ENCODE measurements at regions not wholly inside any gene's neighbourhood (a gene's known extent, or its start where the extent isn't known, plus 50 kb on each side); places are given as distances from the start of the nearest gene placed in this dataset.
A peak's percentile ranks its signal among the peaks of the same experiment; 100 is the strongest.
"Not testable (repeated sequence)": the region's sequence is repeated elsewhere in the genome, so short reads cannot be mapped to it uniquely, and the experiment has no call there.

DNA sequence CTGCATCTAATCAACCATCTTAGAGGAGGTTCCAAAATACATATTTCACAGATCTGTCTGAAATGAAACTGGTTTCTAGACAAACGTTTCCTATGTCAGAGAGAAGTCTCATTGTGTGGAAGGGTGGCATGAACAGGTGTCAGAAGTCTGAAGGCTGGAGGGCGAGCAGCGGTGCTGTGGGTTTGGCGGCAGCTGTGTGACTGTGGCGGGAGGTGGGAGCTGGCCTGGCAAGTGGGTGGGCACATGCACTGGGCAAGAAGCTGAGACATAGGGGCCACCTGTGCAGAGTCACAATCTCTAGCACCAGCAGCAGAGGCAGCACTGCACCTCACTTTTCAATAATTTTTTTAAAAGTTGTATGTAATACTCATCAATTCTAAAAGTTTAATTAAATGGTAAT is 346.3 kb downstream of the DSC3 start:
- DNase-seq, result no peak

DNA sequence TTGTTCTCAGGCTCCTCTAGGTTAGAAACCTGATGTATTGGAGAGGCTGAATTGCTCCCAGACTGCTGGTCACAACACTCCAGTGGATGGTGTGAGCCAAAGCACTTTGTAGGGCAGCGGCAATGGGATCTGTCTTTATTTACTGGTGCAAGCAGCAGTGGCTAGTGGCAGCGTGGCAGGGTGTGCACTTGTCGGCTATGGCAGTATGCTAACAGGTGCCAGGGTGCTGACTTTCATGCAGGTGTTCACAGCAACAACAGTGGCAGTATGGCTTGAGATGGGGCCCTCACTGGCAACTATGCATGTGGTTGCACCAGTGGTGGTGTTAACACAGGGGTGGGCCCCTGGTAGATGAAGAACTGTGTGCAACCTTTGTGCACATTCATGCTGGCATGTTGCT is 347.8 kb downstream of the DSC3 start:
- DNase-seq, result no peak

DNA sequence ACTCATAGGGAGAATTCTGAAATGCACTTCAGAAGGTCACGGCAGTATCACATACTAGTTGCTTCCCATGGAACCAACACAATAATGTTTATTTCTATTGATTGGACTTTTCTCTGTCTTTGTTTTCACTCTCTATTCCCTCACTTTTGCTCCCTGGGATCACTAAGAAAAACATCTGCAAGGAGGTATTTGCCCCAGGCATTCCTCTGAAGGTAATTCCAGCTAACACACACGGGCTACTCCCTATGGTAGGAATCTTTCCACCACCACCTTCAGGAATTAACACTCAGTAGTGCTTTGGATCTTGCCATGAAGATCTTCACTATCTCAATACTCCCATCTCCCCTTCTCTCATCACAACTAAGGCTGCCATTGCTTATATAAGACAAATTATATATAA is 353.3 kb downstream of the DSC3 start:
- DNase-seq, result no peak

DNA sequence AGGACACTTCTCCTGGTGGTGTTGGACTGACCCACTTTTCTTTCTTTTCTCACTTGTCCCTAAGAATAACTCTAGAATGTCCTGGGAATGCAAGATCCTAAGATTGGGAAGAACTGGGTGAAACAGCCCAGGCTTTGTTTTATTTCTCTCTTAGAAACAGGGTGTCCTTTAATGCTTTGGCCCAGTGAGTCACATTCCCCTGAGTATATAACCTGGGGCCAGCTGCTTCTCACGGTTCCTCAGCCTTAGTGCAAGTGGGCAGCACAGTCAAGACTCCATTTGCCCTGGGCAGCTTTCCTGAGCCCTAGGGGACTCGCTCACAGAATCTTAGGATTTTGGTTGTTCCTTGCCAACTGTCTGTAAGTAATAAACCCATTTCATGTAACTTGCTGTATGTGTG is 355.0 kb downstream of the DSC3 start:
- DNase-seq, result no peak

DNA sequence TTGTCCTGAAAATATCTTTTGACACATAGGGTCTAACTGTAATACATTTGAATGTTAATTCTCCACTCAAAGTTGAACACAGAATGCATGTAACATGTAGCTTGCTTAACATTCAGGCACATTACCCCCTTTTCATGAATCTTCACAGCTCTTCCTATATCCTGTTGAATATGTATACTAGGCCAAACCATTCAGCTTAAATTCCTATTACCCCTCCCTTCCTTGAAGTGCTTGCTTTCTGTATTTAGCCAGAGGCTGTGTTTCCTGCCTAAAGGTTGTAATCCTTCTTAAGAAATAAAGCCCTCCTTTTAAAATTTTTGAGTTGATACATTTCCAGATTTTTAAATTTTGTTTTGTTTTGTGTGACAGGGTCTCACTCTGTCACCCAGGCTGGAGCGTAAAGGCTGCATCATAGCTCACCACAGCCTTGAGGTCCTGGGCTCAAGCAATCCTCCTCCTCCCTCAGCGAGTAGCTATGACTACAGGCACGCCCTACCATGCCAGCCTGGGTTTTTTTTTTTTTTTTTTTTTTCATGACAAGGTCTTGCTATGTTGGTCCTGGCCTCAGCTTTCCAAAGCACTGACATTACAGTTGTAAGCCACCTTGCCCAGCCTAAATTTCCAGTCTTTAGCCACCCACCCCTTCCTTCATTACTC is 357.6 kb downstream of the DSC3 start:
- no peak for DNase-seq

DNA sequence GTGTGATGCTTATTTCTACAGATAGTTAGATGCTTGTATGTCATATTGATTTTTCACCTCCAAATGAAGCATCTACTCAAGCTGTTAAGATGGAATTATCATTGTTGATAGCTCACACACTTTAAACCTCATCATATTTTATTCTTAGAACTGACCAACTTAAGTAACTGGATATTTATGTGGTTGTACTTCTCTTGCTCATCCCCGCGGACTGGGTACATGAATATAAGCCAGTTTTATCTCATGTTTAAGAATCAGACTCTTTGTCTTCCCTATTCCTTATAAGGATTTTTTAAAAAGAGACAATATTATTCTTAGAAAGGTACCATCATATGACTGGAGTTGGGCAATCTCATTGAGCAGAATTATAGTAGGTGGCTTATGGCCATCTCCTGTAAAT is 358.7 kb downstream of the DSC3 start:
- no peak for DNase-seq

DNA sequence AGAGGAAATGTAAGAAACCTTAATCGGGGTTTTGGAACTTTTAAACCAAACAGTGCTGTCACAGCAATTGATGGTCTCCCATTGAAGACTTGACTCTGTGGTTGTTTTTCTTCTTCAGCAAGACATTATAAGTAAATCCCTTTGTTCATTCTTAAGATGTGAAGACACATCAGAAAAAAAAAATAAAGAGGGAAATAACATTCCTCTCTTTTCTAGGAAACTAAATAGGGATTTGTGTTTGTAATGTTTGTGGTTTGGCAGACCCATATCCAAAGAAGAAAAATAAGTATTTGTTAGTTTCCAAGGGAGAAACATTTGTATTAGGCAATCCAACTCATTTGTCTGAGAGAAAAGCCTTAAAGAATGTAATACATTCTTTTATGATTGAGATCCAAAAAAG is 359.9 kb downstream of the DSC3 start:
- DNase-seq, result no peak

DNA sequence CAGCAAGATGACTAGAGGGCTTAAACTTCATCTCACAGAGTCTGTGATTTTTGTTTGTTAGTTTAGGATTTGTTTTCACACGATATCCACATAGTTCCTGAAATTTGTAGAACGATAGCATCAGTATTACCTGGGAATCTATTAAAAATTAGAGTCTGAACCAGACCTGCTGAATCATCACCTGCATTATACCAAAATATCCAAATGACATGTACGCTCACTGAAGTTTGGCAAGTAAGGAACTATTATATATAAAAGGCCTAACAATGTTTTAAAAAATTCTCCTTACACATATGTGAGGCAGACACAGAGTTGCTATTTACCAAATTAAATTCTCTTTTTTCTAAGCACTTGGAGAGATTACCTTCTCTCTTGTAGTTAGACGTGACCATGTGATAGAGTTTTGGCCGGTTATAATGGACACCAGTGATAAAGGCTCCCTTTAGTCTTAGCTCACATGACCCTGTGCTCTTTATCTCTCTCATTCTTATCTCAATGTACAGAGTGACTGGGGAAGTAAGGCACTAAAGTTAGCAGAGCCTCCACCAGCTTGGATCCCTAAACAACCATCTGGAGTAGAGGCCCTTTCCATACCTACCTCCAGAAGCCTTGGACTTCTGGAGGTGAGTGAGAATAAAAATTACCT is 363.1 kb downstream of the DSC3 start:
- no peak for DNase-seq

DNA sequence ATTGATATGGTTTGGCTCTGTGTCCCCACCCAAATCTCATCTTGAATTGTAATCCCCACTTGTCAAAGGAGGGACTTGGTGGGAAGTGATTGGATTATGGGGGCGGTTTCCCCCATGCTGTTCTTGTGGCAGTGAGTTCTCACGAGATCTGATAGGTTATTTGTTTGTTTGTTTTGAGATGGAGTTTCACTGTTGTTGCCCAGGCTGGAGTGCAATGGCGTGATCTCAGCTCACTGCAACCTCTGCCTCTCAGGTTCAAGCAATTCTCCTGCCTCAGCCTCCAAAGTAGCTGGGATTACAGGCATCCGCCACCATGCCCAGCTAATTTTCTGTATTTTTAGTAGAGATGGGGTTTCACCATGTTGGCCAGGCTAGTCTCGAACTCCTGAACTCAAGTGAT is 364.7 kb downstream of the DSC3 start:
- DNase-seq, result not testable (repeated sequence)

DNA sequence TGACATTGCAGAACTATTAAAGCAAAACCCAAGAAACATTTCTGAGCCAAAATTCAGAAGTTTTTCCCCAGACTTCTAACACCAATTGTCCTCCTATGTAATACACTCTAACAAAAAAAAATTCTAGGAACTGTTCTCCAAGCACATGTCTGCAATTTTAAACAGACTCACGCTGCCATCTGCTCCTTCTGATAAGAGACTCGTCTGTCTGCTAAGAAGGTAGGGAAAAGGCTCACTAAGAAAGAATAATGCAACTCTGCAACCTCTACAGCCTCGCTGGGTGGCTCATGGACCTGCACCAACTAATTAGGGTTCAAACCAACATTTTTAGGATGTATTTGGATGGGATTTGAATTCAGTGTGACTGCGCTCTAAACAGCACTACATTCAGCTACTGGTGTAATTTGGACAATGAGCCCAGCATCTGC is 366.5 kb downstream of the DSC3 start:
- peak; percentile 66 for DNase-seq

DNA sequence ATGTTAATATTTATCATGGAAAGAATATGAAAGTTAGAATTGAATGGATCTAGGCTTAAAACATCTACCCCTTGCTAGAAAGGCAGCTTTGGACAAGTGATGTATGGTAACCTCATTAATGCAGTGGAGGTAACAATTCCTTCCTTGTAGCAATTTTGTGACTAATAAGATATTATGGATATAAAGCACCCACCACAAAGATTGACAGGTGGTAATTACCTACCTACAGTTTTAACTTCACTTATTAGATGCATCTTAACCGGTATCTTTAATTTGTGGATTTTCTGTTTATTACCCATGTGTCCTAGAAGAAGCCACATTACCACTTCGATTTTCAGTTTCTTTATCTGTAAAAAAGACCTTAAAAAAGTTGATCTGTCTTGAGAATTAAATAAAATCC is 367.0 kb downstream of the DSC3 start:
- DNase-seq, result no peak

DNA sequence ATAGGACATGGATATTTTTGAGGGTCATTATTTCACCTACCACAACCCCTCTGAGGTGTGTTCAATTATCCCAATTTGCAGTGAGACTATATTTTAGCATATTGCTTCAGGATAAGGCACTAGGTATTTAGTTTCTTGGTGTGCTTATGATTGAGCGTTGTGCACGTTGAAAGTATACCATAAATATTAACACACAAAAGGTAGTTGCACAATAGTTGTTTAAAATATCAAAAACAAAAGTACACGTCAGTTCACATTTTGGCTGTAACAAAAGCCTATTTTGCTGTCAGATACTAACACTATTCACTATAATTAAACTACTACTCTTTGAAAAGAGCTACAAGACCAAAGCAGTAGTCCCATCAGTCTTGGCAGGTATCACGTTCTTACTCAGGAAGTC is 367.5 kb downstream of the DSC3 start:
- DNase-seq, result no peak

DNA sequence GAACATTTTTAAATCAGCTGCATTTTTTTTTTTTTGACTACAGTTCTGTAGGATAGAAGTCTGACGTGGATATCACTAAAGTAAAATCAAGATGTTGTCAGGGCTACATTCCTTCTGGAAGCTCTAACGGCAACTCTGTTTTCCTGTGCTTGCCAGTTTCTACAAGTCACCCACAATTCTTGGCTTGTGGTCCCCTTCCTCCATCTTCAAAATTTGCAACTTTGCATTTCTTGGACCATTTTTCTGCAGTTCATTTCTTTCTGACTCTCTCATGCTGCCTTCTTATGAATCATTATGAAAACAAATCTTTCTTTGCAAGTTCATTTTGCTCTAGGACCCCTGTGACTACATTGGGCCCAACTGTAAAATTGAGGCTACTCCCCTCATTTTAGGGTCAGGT is 367.9 kb downstream of the DSC3 start:
- DNase-seq, result no peak

DNA sequence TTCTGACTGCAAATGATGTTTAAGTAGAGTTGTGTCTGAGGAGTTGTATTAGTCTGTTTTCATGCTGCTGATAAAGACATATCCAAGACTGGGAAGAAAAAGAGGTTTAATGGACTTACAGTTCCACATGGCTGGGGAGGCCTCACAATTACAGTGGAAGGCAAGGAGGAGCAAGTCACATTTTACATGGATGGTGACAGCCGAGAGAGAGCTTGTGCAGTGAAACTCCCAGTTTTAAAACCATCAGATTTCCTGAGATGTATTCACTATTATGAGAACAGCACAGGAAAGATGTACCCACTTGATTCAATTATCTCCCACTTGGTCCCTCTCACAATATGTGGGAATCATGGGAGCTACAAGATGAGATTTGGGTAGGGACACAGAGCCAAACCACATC is 370.1 kb downstream of the DSC3 start:
- not testable (repeated sequence) for DNase-seq

DNA sequence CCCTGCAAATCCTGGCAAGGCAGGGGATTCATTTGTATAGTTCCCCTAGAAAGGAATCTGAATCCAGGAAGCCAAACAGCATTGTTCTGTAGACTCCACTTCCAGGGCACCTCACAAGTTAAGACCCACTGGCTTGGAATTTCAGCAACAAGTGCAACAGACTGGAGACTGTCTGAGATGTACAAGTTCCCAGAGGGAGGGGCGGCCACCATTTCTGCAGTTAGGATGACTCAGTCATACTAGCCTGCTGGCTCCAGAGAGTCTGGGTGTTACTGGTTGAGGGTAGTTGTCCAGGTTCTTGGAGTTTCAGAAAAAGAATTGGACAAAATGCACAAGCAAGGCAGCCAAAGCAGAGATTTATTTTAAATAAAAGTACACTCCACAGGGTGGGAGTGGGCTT is 384.2 kb downstream of the DSC3 start:
- no peak for DNase-seq

DNA sequence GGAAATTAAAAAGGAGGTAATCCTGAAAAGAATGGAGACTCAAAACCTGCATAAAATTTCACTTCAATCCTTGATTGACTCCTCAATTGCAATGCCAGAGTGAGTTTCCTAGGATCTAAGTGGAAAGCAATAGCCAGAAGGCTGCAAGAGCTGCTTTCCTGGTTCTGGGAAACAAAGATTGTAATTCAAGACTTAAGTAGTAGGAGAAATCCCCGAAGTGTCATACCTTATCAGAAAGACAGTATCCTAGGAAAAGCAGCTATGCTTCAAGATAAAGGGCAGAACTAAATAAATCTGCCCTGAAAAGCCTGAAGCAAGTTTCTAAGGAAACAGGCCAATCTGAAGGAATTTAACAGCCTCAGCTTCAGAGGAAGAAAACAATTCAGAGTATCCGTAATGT is 390.2 kb downstream of the DSC3 start:
- no peak for DNase-seq

DNA sequence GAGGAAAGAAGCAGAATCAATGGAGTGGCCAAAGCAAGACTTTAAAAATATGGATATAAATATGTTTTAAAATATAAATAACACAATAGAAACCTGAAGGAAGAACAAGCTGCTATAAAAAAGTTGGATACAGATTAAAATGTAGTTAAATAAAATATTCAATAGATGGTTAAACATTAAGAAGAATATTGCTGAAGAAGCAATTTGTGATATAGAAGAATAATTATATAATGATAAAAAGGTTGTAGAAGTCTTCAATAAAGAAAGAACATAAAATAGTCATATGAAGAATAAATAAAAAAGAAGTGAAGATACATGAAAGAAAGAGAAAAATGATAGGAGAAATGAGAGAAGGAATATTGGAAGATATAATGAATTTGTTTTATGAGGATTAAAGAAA is 392.0 kb downstream of the DSC3 start:
- no peak for DNase-seq

DNA sequence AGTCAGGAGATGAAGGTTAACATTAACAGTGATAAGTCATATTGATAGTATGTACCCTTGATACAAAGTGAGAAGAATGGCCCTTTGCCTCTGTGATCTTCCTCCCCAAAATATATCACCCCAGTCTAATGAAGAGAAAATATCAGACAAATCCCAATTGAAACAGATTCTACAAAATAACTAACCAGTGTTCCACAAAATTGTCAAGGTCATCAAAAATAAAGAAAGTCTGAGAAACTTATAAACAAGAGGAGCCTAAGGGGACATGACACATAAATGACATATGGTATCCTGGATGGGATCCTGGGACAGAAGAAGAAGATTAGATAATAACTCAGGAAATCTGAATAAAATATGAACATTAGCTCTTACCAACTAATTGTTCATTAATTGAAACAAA is 398.4 kb downstream of the DSC3 start:
- no peak for DNase-seq

DNA sequence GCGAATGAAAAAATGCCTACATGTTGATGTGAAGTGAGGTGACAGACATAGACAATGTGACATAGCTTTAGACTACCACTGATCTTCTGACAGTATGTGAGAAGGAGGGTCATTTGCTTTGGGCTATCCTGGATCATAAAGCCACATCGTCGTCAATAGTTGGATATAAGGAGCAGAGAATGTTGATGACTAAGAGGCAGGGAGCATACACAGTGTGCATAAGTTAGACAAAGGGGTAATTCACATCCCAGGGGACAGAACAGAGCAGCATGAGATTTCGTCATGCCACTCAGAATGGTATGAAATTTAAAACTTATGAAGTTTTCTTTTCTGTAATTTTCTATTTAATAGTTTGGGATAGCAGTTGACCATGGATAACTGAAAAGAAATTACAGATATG is 403.2 kb downstream of the DSC3 start:
- no peak for DNase-seq

DNA sequence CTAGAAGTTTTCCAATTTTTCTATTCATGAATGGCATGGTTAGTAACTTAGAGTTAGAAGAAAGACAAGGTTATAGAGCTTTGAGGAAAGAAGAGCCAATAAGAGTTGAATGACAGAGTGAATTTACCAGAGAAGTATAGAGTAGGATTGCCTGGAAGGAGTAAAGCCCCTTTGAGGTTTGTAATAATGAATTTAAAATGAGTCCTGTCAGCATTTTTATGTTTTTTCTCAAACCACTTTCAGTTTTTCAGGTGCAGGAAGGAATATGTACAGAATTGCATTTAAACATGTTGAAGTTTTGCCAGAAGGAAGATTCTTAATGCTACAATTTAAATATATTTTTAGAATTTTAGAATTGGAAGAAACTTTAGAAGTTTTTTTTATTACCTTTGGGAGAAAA is 408.3 kb downstream of the DSC3 start:
- DNase-seq, result no peak

DNA sequence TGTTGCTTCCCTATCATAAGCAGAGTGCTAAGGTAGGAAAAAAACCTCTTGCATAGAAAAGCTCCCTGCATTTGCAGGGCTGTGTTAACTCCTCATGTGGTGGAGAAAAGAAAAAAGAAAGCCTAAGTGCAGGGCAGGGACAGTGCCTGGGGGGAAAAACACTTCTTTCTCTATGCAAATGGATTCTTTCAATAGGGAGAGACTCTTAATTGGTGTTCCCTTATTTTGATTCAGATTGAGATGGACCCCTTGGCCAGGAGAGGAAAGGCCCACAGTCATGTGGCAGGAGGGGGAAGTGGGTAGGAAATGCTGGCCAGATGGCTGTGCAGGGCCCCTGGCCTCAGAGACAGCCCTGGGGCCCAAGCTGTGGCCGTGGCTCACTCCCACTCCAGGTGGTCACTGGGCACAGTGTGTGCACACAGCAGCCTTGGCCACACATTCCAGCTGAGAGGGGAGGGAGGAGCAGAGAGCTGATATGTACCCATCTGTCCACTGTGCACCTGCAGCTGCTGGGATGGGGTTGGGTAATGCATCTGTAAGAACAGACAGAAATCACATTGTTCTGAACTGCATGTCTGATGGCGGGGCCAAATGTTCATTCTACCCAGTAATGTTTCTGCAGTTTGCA is 410.4 kb downstream of the DSC3 start:
- no peak for DNase-seq

DNA sequence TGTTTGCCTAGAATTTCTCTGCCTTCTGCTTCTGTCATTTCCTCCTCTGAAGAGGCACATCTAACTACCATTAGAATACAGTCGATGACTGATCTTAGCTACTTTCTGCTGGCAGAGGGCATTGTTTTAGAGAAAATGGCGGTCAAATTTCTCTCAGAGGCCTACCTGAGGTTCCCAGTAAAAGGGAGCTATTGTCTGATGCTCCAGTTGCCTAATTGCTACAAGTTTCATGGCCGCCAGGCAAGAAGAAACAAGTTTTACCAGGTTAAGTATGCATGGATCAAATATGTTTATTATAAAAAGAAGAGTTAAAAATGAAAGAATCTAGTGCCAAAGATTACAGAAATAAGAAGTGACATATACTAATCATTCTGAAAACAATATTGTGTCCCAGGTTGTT is 416.6 kb downstream of the DSC3 start:
- DNase-seq, result no peak

DNA sequence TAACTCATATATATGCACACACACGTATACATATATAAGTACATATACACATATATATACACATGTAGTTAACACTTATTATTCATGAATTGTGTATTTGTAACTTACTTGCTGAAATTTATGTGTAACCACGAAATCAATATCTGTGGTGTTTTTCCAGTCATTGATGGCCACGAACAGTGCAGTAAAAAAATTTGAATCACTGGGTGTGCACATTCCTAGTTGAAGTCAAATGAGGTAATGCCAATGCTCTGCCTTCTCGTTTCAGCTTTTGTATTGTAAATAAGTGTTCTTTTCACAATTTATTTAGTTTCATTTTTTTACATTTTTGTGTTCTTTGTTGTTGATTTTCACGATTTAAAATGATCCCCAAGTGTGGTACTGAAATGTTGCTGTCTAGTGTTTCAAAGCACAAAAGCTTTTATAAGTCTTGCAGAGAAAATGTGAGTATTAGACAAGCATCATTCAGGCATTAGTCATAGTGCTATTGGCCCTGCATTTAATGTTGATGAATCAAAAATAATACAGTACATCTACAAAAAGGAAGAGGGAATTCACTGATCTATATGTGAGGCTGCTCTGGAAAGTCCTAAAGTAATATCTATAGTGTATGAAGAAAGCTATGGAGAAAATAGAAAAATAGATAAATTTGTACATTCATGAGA is 419.0 kb downstream of the DSC3 start:
- no peak for DNase-seq

DNA sequence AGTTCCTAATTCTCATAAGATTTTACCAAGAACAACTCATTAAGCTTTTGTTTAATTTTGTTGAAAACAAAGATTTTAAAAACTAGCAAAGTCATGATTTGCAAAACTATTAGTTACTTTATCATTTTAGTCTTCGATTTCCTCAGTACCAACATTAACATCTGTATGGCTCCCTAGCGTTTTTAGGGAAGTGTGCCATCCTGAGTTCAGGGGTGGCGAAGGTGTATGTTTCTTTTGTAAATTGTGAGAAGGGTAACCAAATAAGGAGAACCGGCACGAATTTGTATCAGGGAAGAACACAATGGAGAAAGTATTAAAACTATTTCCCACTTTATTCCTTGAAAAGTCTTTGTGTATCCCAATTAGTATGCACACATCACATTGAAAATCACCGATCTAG is 419.9 kb downstream of the DSC3 start:
- DNase-seq, result no peak
